ENCODE measurements at regions not wholly inside any gene's neighbourhood (a gene's known extent, or its start where the extent isn't known, plus 50 kb on each side); places are given as distances from the start of the nearest gene placed in this dataset.

DNA sequence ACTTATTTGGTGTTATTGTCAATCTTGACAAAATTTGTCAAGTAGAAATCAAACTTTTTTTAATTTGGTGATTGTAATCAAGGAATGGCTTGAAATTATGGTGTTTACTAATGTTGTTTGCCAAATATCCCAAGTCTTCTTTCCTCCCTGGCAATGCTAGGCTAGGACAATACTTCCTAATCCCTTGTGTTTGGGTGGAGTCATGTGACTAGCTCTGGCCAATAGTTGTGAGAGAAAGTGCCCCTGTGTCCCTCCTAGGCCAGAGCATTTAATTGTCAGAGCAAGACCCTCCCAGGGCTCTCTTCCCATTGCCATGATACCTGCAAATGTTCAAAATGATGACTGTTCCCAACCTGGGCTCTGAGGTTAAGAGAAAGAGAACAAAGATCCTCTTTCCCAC is 132.7 kb downstream of the ANXA2 start:
- TF ChIP-seq, protein P1, sequence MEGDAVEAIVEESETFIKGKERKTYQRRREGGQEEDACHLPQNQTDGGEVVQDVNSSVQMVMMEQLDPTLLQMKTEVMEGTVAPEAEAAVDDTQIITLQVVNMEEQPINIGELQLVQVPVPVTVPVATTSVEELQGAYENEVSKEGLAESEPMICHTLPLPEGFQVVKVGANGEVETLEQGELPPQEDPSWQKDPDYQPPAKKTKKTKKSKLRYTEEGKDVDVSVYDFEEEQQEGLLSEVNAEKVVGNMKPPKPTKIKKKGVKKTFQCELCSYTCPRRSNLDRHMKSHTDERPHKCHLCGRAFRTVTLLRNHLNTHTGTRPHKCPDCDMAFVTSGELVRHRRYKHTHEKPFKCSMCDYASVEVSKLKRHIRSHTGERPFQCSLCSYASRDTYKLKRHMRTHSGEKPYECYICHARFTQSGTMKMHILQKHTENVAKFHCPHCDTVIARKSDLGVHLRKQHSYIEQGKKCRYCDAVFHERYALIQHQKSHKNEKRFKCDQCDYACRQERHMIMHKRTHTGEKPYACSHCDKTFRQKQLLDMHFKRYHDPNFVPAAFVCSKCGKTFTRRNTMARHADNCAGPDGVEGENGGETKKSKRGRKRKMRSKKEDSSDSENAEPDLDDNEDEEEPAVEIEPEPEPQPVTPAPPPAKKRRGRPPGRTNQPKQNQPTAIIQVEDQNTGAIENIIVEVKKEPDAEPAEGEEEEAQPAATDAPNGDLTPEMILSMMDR (IDR thresholded peaks at IDR 0.05): no peak
- TF ChIP-seq POLR2A (IDR thresholded peaks at IDR 0.05): no peak

Measured in uterus (tissue), 2 donors.